Iris pigment epithelial cell (primary cell): ENCODE measurements at regions not wholly inside any gene's neighbourhood (a gene's known extent, or its start where the extent isn't known, plus 50 kb on each side); places are given as distances from the start of the nearest gene placed in this dataset.
"Not testable (repeated sequence)": the region's sequence is repeated elsewhere in the genome, so short reads cannot be mapped to it uniquely, and the experiment has no call there.

ENCODE experiments used
- DNase-seq: peaks from one replicate; pipeline ENCODE4 v3.0.0-alpha.2; 2011; ENCODE audit warnings: low read depth

GRCh38 chr12:92398565-92399309 is 253.1 kb upstream of the BTG1 start:
- DNase-seq = peak; percentile 10

GRCh38 chr12:92396647-92397252 is 251.1 kb upstream of the BTG1 start:
- DNase-seq = peak; percentile 76

GRCh38 chr12:92395322-92395721 is 249.7 kb upstream of the BTG1 start:
- DNase-seq = no peak

- DNase-seq = no peak
Measured at GRCh38 chr12:92394895-92395294, 249.2 kb upstream of the BTG1 start.

GRCh38 chr12:92393504-92393903 is 247.9 kb upstream of the BTG1 start:
- DNase-seq = no peak

- not testable (repeated sequence) for DNase-seq
Measured at GRCh38 chr12:92391726-92392125, 246.1 kb upstream of the BTG1 start.

GRCh38 chr12:92389466-92389865 is 243.8 kb upstream of the BTG1 start:
- DNase-seq = no peak

GRCh38 chr12:92385296-92385695 is 239.7 kb upstream of the BTG1 start:
- DNase-seq = no peak

GRCh38 chr12:92384571-92384970 is 238.9 kb upstream of the BTG1 start:
- no peak for DNase-seq

- no peak for DNase-seq
Measured at GRCh38 chr12:92382383-92382878, 236.8 kb upstream of the BTG1 start.

- no peak for DNase-seq
Measured at GRCh38 chr12:92381856-92382255, 236.2 kb upstream of the BTG1 start.

- no peak for DNase-seq
Measured at GRCh38 chr12:92378682-92379479, 233.2 kb upstream of the BTG1 start.

GRCh38 chr12:92375504-92375903 is 229.9 kb upstream of the BTG1 start:
- not testable (repeated sequence) for DNase-seq

- DNase-seq = no peak
Measured at GRCh38 chr12:92370828-92371227, 225.2 kb upstream of the BTG1 start.

GRCh38 chr12:92369636-92370035 is 224.0 kb upstream of the BTG1 start:
- no peak for DNase-seq

GRCh38 chr12:92369056-92369455 is 223.4 kb upstream of the BTG1 start:
- no peak for DNase-seq

GRCh38 chr12:92365836-92366235 is 220.2 kb upstream of the BTG1 start:
- DNase-seq = no peak

- DNase-seq = no peak
Measured at GRCh38 chr12:92365333-92365732, 219.7 kb upstream of the BTG1 start.

GRCh38 chr12:92363295-92364146 is 217.9 kb upstream of the BTG1 start:
- DNase-seq = peak; percentile 47

GRCh38 chr12:92362785-92363184 is 217.1 kb upstream of the BTG1 start:
- no peak for DNase-seq

- no peak for DNase-seq
Measured at GRCh38 chr12:92362126-92362525, 216.5 kb upstream of the BTG1 start.

GRCh38 chr12:92360543-92360942 is 214.9 kb upstream of the BTG1 start:
- DNase-seq = peak; percentile 21
